ENCODE measurements at regions not wholly inside any gene's neighbourhood (a gene's known extent, or its start where the extent isn't known, plus 50 kb on each side); places are given as distances from the start of the nearest gene placed in this dataset.

- TF ChIP-seq FOXP2 (optimal IDR thresholded peaks at IDR 0.05; ENCODE audit: borderline replicate concordance, extremely low read depth, extremely low read length, insufficient read depth) (no peak), TAF1 (IDR thresholded peaks at IDR 0.05; ENCODE audit: borderline replicate concordance, insufficient read depth, low read length) (no peak), POLR2AphosphoS5 (IDR thresholded peaks at IDR 0.05; ENCODE audit: low read depth, low read length) (no peak), SIN3A (IDR thresholded peaks at IDR 0.05; ENCODE audit: borderline replicate concordance, insufficient read depth, low read length) (no peak), REST (IDR thresholded peaks at IDR 0.05; ENCODE audit: insufficient read depth in 1 of 2, low read depth in 2 of 2, low read length in 2 of 2) (no peak)
Measured at GRCh38 chr7:65239324-65239706, 134.3 kb upstream of the ZNF92 start.

- TF ChIP-seq SIN3A (IDR thresholded peaks at IDR 0.05; ENCODE audit: borderline replicate concordance, insufficient read depth, low read length), result no peak
- TF ChIP-seq POLR2AphosphoS5 (IDR thresholded peaks at IDR 0.05; ENCODE audit: low read depth, low read length), result no peak
- TF ChIP-seq REST (IDR thresholded peaks at IDR 0.05; ENCODE audit: insufficient read depth in 1 of 2, low read depth in 2 of 2, low read length in 2 of 2), result no peak
- TF ChIP-seq FOXP2 (optimal IDR thresholded peaks at IDR 0.05; ENCODE audit: borderline replicate concordance, extremely low read depth, extremely low read length, insufficient read depth), result no peak
- TF ChIP-seq TAF1 (IDR thresholded peaks at IDR 0.05; ENCODE audit: borderline replicate concordance, insufficient read depth, low read length), result no peak
Measured at GRCh38 chr7:65238785-65239184, 134.9 kb upstream of the ZNF92 start.

- TF ChIP-seq REST (IDR thresholded peaks at IDR 0.05; ENCODE audit: insufficient read depth in 1 of 2, low read depth in 2 of 2, low read length in 2 of 2) (no peak), POLR2AphosphoS5 (IDR thresholded peaks at IDR 0.05; ENCODE audit: low read depth, low read length) (no peak), FOXP2 (optimal IDR thresholded peaks at IDR 0.05; ENCODE audit: borderline replicate concordance, extremely low read depth, extremely low read length, insufficient read depth) (no peak), SIN3A (IDR thresholded peaks at IDR 0.05; ENCODE audit: borderline replicate concordance, insufficient read depth, low read length) (no peak), TAF1 (IDR thresholded peaks at IDR 0.05; ENCODE audit: borderline replicate concordance, insufficient read depth, low read length) (no peak)
Measured at GRCh38 chr7:65235586-65235985, 138.1 kb upstream of the ZNF92 start.

- TF ChIP-seq FOXP2 (optimal IDR thresholded peaks at IDR 0.05; ENCODE audit: borderline replicate concordance, extremely low read depth, extremely low read length, insufficient read depth) (no peak), TAF1 (IDR thresholded peaks at IDR 0.05; ENCODE audit: borderline replicate concordance, insufficient read depth, low read length) (no peak), REST (IDR thresholded peaks at IDR 0.05; ENCODE audit: insufficient read depth in 1 of 2, low read depth in 2 of 2, low read length in 2 of 2) (no peak), POLR2AphosphoS5 (IDR thresholded peaks at IDR 0.05; ENCODE audit: low read depth, low read length) (no peak), SIN3A (IDR thresholded peaks at IDR 0.05; ENCODE audit: borderline replicate concordance, insufficient read depth, low read length) (no peak)
Measured at GRCh38 chr7:65233409-65234034, 140.1 kb upstream of the ZNF92 start.

All from PFSK-1 (cell line).